OCI-LY1 (cell line): ENCODE measurements at regions not wholly inside any gene's neighbourhood (a gene's known extent, or its start where the extent isn't known, plus 50 kb on each side); places are given as distances from the start of the nearest gene placed in this dataset.
"Not testable (repeated sequence)": the region's sequence is repeated elsewhere in the genome, so short reads cannot be mapped to it uniquely, and the experiment has no call there.

Experiments
- H2AFZ ChIP-seq: fragments of 200-600 bp; sonication (generic), shearing (Covaris generic); 2 replicates; pipeline ENCODE4 v1.6.0; 2014; ENCODE audit warnings: antibody characterized with exemption, mild to moderate bottlenecking, low read length
- H3F3A ChIP-seq: fragments of 200-600 bp; sonication (generic), shearing (Covaris generic); 2 replicates; pipeline ENCODE4 v1.6.0; 2014; ENCODE audit warnings: mild to moderate bottlenecking, antibody characterized with exemption, low read length, moderate library complexity; ENCODE audit not compliant: insufficient read depth
- H3K27ac ChIP-seq: fragments of 200-600 bp; sonication (generic); 2 replicates; pipeline ENCODE4 v1.5.1; 2014; ENCODE audit warnings: low read length, mixed run types, mild to moderate bottlenecking, low read depth; ENCODE audit not compliant: poor library complexity, severe bottlenecking
- H3K27me3 ChIP-seq: fragments of 200-600 bp; sonication (generic); 2 replicates; pipeline ENCODE4 v1.6.0; 2014; ENCODE audit warnings: antibody characterized with exemption, mild to moderate bottlenecking, low read length, moderate library complexity; ENCODE audit not compliant: insufficient read depth
- H3K36me3 ChIP-seq: fragments of 200-600 bp; sonication (generic); 2 replicates; pipeline ENCODE4 v1.6.1; 2014; ENCODE audit warnings: mild to moderate bottlenecking, antibody characterized with exemption, low read length, moderate library complexity, mixed read lengths; ENCODE audit not compliant: insufficient read depth
- H3K4me1 ChIP-seq: fragments of 200-600 bp; sonication (generic); 2 replicates; pipeline ENCODE4 v1.5.1; 2014; ENCODE audit warnings: mild to moderate bottlenecking, low read length, moderate library complexity; ENCODE audit not compliant: insufficient read depth, severe bottlenecking
- H3K4me2 ChIP-seq: fragments of 200-600 bp; sonication (generic), shearing (Covaris generic); 2 replicates; pipeline ENCODE4 v1.6.1; 2014; ENCODE audit warnings: low read length
- H3K4me3 ChIP-seq: fragments of 200-600 bp; sonication (generic); 2 replicates; pipeline ENCODE4 v1.5.1; 2014; ENCODE audit warnings: low read length, low read depth, mild to moderate bottlenecking, mixed read lengths; ENCODE audit not compliant: poor library complexity, severe bottlenecking
- H3K79me2 ChIP-seq: fragments of 200-600 bp; shearing (Covaris generic); 2 replicates; pipeline ENCODE4 v1.6.1; 2016; ENCODE audit warnings: mixed run types, low read length, mixed read lengths; ENCODE audit not compliant: insufficient read depth
- H3K9ac ChIP-seq: fragments of 200-600 bp; sonication (generic), shearing (Covaris generic); 2 replicates; pipeline ENCODE4 v1.6.1; 2014; ENCODE audit warnings: mild to moderate bottlenecking, low read length, mixed read lengths
- H3K9me2 ChIP-seq: fragments of 200-600 bp; sonication (generic), shearing (Covaris generic); 2 replicates; pipeline ENCODE4 v1.6.1; 2014; ENCODE audit warnings: low read depth, mild to moderate bottlenecking, low read length, mixed read lengths
- H3K9me3 ChIP-seq: fragments of 200-600 bp; shearing (Covaris generic); 2 replicates; pipeline ENCODE4 v1.6.1; 2014; ENCODE audit warnings: low read length, mixed read lengths
- H4K20me1 ChIP-seq: fragments of 200-600 bp; sonication (generic), shearing (Covaris generic); 2 replicates; pipeline ENCODE4 v1.6.0; 2016; ENCODE audit warnings: mild to moderate bottlenecking, low read length; ENCODE audit not compliant: insufficient read depth
- CTCF ChIP-seq: fragments of 200-600 bp; sonication (generic), shearing (Covaris generic); IDR thresholded peaks from 2 replicates; pipeline ENCODE4 v1.5.1; 2017; ENCODE audit warnings: mild to moderate bottlenecking, antibody characterized with exemption, low read length, moderate library complexity, mixed read lengths
- EZH2 ChIP-seq: fragments of 200-600 bp; sonication (generic), shearing (Covaris generic); IDR thresholded peaks from 2 replicates; pipeline ENCODE4 v1.8.0; 2017; ENCODE audit warnings: borderline replicate concordance, mixed run types, mild to moderate bottlenecking, antibody characterized with exemption, low read length, moderate library complexity, mixed read lengths

- no peaks in the 10 kb centered on the region for H3K27me3 ChIP-seq
- H3K9ac ChIP-seq = no peak overlapping the region
- no peak overlapping the region for H3K4me2 ChIP-seq
- no peaks in the 10 kb centered on the region for H3K36me3 ChIP-seq
- no peaks in the 10 kb centered on the region for H3K79me2 ChIP-seq
- peaks cover 7% of the 10 kb centered on the region for H3K4me1 ChIP-seq
- no peaks in the 10 kb centered on the region for H3F3A ChIP-seq
- TF ChIP-seq CTCF = no peak
- TF ChIP-seq EZH2 = no peak
- H3K4me3 ChIP-seq = no peak overlapping the region
- H2AFZ ChIP-seq = no peak overlapping the region
- no peak overlapping the region for H3K27ac ChIP-seq
- peaks cover 6% of the 10 kb centered on the region; the same call in 1 of the 2 replicates for H3K9me3 ChIP-seq
- H4K20me1 ChIP-seq = no peaks in the 10 kb centered on the region
- no peaks in the 10 kb centered on the region for H3K9me2 ChIP-seq
These were observed 678.7 kb upstream of the ADGRB3 start for GRCh38 chr6:67956352-67956751.

DNA sequence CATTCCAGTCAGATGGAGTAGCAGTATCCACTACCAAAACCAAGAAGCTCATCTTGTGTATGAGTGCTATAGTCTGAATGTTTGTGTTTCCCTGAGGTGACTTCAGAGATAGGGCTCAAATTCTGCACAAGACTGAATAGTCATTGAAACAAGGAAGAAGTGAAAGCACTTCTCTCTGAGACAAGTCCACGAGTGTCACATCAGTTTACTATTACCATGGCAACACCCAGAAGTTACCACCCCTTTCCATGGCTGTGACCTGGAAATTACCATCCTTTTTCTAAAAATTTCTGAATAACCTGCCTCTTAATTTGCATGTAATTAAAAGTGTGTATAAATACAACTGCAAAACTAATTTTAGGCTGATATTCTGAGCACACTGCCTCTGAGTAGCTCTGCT lies 682.1 kb upstream of the ADGRB3 start:
- TF ChIP-seq CTCF (no peak), EZH2 (no peak)
- H3K36me3 ChIP-seq = no peaks in the 10 kb centered on the region
- H3K27me3 ChIP-seq = no peaks in the 10 kb centered on the region
- H3K4me1 ChIP-seq = peaks cover 7% of the 10 kb centered on the region
- no peaks in the 10 kb centered on the region for H3K9me2 ChIP-seq
- no peaks in the 10 kb centered on the region for H4K20me1 ChIP-seq
- H3K4me2 ChIP-seq = no peak overlapping the region
- peaks cover 6% of the 10 kb centered on the region; the same call in 1 of the 2 replicates for H3K9me3 ChIP-seq
- no peak overlapping the region for H3K4me3 ChIP-seq
- H3K27ac ChIP-seq = no peak overlapping the region
- no peak overlapping the region for H3K9ac ChIP-seq
- no peak overlapping the region for H2AFZ ChIP-seq
- no peaks in the 10 kb centered on the region for H3K79me2 ChIP-seq
- no peaks in the 10 kb centered on the region for H3F3A ChIP-seq

- Histone ChIP-seq H2AFZ (no peak overlapping the region), H3K9ac (no peak overlapping the region), H4K20me1 (no peaks in the 10 kb centered on the region), H3K27me3 (no peaks in the 10 kb centered on the region), H3K4me3 (no peak overlapping the region), H3K4me2 (no peak overlapping the region), H3K4me1 (peaks cover 7% of the 10 kb centered on the region), H3F3A (no peaks in the 10 kb centered on the region), H3K9me3 (peaks cover 6% of the 10 kb centered on the region; the same call in 1 of the 2 replicates), H3K79me2 (no peaks in the 10 kb centered on the region), H3K36me3 (no peaks in the 10 kb centered on the region), H3K27ac (no peak overlapping the region), H3K9me2 (no peaks in the 10 kb centered on the region)
- TF ChIP-seq CTCF = no peak
- no peak for TF ChIP-seq EZH2
These were observed 683.0 kb upstream of the ADGRB3 start for GRCh38 chr6:67952121-67952520.

- not testable (repeated sequence) for H3K36me3 ChIP-seq, H3F3A ChIP-seq, H3K9ac ChIP-seq, H2AFZ ChIP-seq, H4K20me1 ChIP-seq, H3K4me2 ChIP-seq, H3K27ac ChIP-seq, H3K79me2 ChIP-seq, H3K4me3 ChIP-seq, H3K9me2 ChIP-seq, H3K9me3 ChIP-seq, H3K4me1 ChIP-seq, H3K27me3 ChIP-seq
These were observed 687.3 kb upstream of the ADGRB3 start for GRCh38 chr6:67947762-67948161.
